Mucosa of rectum (tissue), 2 donors: ENCODE measurements at regions not wholly inside any gene's neighbourhood (a gene's known extent, or its start where the extent isn't known, plus 50 kb on each side); places are given as distances from the start of the nearest gene placed in this dataset.
"Not testable (repeated sequence)": the region's sequence is repeated elsewhere in the genome, so short reads cannot be mapped to it uniquely, and the experiment has no call there.

ENCODE experiments used
- H3K27ac ChIP-seq, 2 donors: one replicate each; pipeline ENCODE4 v1.7.0; 2013; ENCODE audit warnings: inconsistent platforms in 2 of 2, low read depth in 2 of 2, low read length in 2 of 2
- H3K27me3 ChIP-seq, 2 donors: one replicate each; pipeline ENCODE4 v1.7.0; 2013; ENCODE audit warnings: low read length in 2 of 2; ENCODE audit not compliant: control insufficient read depth in 2 of 2, insufficient read depth in 2 of 2
- H3K36me3 ChIP-seq, 2 donors: one replicate each; pipeline ENCODE4 v1.7.0; 2013; ENCODE audit warnings: low read length in 2 of 2; ENCODE audit not compliant: control insufficient read depth in 2 of 2, insufficient read depth in 2 of 2
- H3K4me1 ChIP-seq, 2 donors: one replicate each; pipeline ENCODE4 v1.7.0; 2013; ENCODE audit warnings: low read length in 2 of 2, mild to moderate bottlenecking in 1 of 2; ENCODE audit not compliant: control insufficient read depth in 2 of 2, insufficient read depth in 2 of 2
- H3K4me3 ChIP-seq, 2 donors: one replicate each; pipeline ENCODE4 v1.7.0; 2013; ENCODE audit warnings: low read length in 2 of 2
- H3K9ac ChIP-seq, 2 donors: one replicate each; pipeline ENCODE4 v1.7.0; 2013; ENCODE audit warnings: low read length in 2 of 2, low read depth in 1 of 2, mild to moderate bottlenecking in 1 of 2
- H3K9me3 ChIP-seq, 2 donors: one replicate each; pipeline ENCODE4 v1.7.0; 2013; ENCODE audit warnings: low read length in 2 of 2; ENCODE audit not compliant: control insufficient read depth in 2 of 2
- donor health status: healthy.
- donor health status: Normal muscosa, but diverticular disease.

DNA sequence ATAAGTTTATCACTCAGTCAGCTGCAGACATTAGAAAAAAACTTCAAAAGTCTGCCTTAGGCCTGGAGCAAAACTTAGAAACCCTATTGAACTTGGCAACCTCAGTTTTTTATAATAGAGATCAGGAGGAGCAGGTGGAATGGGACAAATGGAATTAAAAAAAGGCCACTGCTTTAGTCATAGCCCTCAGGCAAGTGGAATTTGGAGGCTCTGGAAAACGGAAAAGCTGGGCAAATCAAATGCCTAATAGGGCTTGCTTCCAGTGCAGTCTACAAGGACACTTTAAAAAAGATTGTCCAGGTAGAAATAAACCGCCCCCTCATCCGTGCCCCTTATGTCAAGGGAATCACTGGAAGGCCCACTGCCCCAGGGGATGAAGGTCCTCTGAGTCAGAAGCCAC is 68.7 kb upstream of the ARSJ start:
- not testable (repeated sequence) for H3K36me3 ChIP-seq, H3K27ac ChIP-seq, H3K9me3 ChIP-seq, H3K9ac ChIP-seq, H3K27me3 ChIP-seq, H3K4me3 ChIP-seq, H3K4me1 ChIP-seq

- H3K9ac ChIP-seq = no peak overlapping the region
- H3K9me3 ChIP-seq = no peaks in the 10 kb centered on the region
- H3K36me3 ChIP-seq = no peaks in the 10 kb centered on the region
- no peak overlapping the region for H3K27ac ChIP-seq
- H3K4me3 ChIP-seq = no peak overlapping the region
- H3K27me3 ChIP-seq = no peaks in the 10 kb centered on the region
- no peaks in the 10 kb centered on the region for H3K4me1 ChIP-seq
Observed at GRCh38 chr4:114052227-114052626, 72.8 kb upstream of the ARSJ start.

- Histone ChIP-seq H3K27me3 (no peaks in the 10 kb centered on the region), H3K27ac (no peak overlapping the region), H3K9ac (no peak overlapping the region), H3K4me3 (no peak overlapping the region), H3K4me1 (no peaks in the 10 kb centered on the region), H3K9me3 (no peaks in the 10 kb centered on the region), H3K36me3 (no peaks in the 10 kb centered on the region)
Observed at GRCh38 chr4:114056599-114056998, 77.2 kb upstream of the ARSJ start.

DNA sequence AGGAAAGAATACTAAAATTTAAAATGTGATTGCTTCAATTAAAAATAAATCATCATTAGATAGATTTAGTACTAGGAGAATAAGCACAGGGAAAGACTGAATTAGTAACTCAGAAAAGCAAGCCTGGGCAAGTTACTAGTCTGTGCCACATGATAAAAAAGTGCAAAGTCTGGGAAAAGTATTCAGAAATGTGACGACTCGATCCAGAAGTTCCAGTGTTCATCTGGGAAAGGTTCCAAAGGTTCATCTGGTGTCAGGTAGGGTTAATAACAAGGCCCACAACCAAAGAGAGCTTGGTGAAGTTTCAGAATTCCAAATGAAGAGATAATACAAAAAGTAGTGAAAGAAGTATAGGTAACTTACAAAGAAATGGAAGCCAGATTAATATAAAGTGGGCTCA is 78.3 kb upstream of the ARSJ start:
- Histone ChIP-seq H3K4me3 (no peak overlapping the region), H3K27ac (no peak overlapping the region), H3K36me3 (no peaks in the 10 kb centered on the region), H3K9ac (no peak overlapping the region), H3K27me3 (no peaks in the 10 kb centered on the region), H3K9me3 (no peaks in the 10 kb centered on the region), H3K4me1 (no peaks in the 10 kb centered on the region)

DNA sequence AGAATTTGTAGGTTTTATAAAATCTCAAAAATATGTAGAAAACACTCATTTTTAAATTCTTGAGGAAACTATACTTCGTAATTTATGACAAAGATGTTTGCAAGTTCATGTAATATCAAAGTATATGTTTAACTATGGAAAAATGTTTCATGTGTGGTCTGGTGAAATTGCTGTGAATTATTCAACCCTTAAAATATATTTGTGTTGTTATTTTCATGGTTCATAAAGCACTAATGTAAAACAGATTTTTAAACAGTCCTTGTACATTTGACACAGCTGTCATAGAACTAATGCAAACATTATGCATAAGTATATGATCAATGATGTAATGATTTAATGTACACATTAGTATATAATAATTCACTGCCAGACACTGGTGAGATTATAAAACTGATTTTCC is 83.1 kb upstream of the ARSJ start:
- no peaks in the 10 kb centered on the region for H3K27me3 ChIP-seq
- H3K9me3 ChIP-seq = no peaks in the 10 kb centered on the region
- no peak overlapping the region for H3K9ac ChIP-seq
- no peak overlapping the region for H3K4me3 ChIP-seq
- no peaks in the 10 kb centered on the region for H3K4me1 ChIP-seq
- no peak overlapping the region for H3K27ac ChIP-seq
- H3K36me3 ChIP-seq = no peaks in the 10 kb centered on the region

GRCh38 chr4:114072781-114073180 is 93.3 kb upstream of the ARSJ start:
- no peak overlapping the region for H3K27ac ChIP-seq
- H3K36me3 ChIP-seq = no peaks in the 10 kb centered on the region
- no peak overlapping the region for H3K9ac ChIP-seq
- no peaks in the 10 kb centered on the region for H3K9me3 ChIP-seq
- no peak overlapping the region for H3K4me3 ChIP-seq
- H3K27me3 ChIP-seq = no peaks in the 10 kb centered on the region
- H3K4me1 ChIP-seq = no peaks in the 10 kb centered on the region

GRCh38 chr4:114076899-114077570 is 97.6 kb upstream of the ARSJ start:
- Histone ChIP-seq H3K36me3 (no peaks in the 10 kb centered on the region), H3K27me3 (no peaks in the 10 kb centered on the region), H3K4me3 (no peak overlapping the region), H3K9ac (no peak overlapping the region), H3K4me1 (no peaks in the 10 kb centered on the region), H3K27ac (no peak overlapping the region), H3K9me3 (no peaks in the 10 kb centered on the region)

DNA sequence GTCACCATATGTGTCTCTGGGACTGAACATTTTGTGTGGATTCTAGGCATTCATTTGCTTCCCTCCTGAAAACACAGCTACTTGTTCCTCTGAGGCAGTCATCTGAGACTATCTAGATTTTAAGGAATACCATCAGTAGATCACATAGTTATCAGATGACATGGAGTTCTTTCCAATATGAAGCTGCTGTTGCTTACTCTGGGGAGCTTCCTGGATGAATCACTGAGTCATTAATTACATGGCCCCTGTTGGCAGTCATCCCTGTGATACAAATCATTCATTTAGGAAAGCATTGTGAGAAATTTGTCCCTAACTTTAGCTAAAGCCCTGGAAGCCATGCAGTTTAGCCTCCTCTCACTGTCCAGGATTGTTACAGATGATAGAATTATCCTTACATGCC is 98.2 kb upstream of the ARSJ start:
- Histone ChIP-seq H3K9me3 (no peaks in the 10 kb centered on the region), H3K4me3 (no peak overlapping the region), H3K4me1 (no peaks in the 10 kb centered on the region), H3K36me3 (no peaks in the 10 kb centered on the region), H3K27me3 (no peaks in the 10 kb centered on the region), H3K27ac (no peak overlapping the region), H3K9ac (no peak overlapping the region)

DNA sequence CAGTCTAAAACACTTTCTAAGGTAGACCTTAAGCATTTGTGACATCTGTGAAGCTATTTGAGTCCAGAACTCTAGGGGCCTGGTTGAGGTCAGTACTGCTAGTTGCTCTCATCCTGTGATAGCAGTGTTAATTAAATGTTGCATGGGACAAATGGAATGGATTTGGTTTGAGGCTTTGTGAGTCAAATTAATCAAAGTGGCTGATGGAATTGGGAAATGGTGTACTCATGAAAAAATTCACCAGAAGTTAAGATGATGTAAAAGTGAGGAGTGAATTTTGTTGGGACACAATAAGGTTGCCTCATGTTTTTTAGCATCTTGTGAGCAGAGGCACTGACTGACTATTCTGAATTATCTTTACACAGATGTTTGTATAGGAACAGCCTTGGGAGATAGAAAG is 99.2 kb upstream of the ARSJ start:
- Histone ChIP-seq H3K36me3 (no peaks in the 10 kb centered on the region), H3K9me3 (no peaks in the 10 kb centered on the region), H3K27me3 (no peaks in the 10 kb centered on the region)

GRCh38 chr4:114081783-114082182 is 102.3 kb upstream of the ARSJ start:
- H3K4me3 ChIP-seq = no peak overlapping the region
- H3K9me3 ChIP-seq = no peaks in the 10 kb centered on the region
- no peaks in the 10 kb centered on the region for H3K27me3 ChIP-seq
- H3K9ac ChIP-seq = no peak overlapping the region
- no peak overlapping the region for H3K27ac ChIP-seq
- no peaks in the 10 kb centered on the region for H3K4me1 ChIP-seq
- no peaks in the 10 kb centered on the region for H3K36me3 ChIP-seq

More for the DNA sequence above, 99.2 kb upstream of the ARSJ start:
- Histone ChIP-seq H3K4me3 (no peak overlapping the region), H3K4me1 (no peaks in the 10 kb centered on the region), H3K9ac (no peak overlapping the region), H3K27ac (no peak overlapping the region)

- Histone ChIP-seq H3K4me1 (no peaks in the 10 kb centered on the region), H3K9ac (no peak overlapping the region), H3K9me3 (no peaks in the 10 kb centered on the region), H3K36me3 (no peaks in the 10 kb centered on the region), H3K27ac (no peak overlapping the region), H3K4me3 (no peak overlapping the region), H3K27me3 (no peaks in the 10 kb centered on the region)
Observed at GRCh38 chr4:114082348-114082747, 102.9 kb upstream of the ARSJ start.
